Upper lobe of right lung (tissue), 1 donor: ENCODE measurements at regions not wholly inside any gene's neighbourhood (a gene's known extent, or its start where the extent isn't known, plus 50 kb on each side); places are given as distances from the start of the nearest gene placed in this dataset.
"Not testable (repeated sequence)": the region's sequence is repeated elsewhere in the genome, so short reads cannot be mapped to it uniquely, and the experiment has no call there.

ENCODE experiments used
- ATAC-seq: fragments of 200-7000 bp; cut with Tn5 transposase; one replicate; pipeline ENCODE4 v1.9.1; 2020; ENCODE audit warnings: mild to moderate bottlenecking, moderate library complexity
- DNase-seq: peaks from one replicate; pipeline ENCODE4 v3.0.0-alpha.2; 2020
- H3K27ac ChIP-seq: fragments of 200-600 bp; one replicate; pipeline ENCODE4 v1.8.0; 2022
- H3K27me3 ChIP-seq: fragments of 200-600 bp; one replicate; pipeline ENCODE4 v1.8.0; 2022; ENCODE audit warnings: mild to moderate bottlenecking
- H3K36me3 ChIP-seq: fragments of 200-600 bp; one replicate; pipeline ENCODE4 v1.8.0; 2022
- H3K4me1 ChIP-seq: fragments of 200-600 bp; one replicate; pipeline ENCODE4 v1.8.0; 2022
- H3K4me3 ChIP-seq: fragments of 200-600 bp; one replicate; pipeline ENCODE4 v1.8.0; 2022; ENCODE audit warnings: mild to moderate bottlenecking
- H3K9me3 ChIP-seq: fragments of 200-600 bp; one replicate; pipeline ENCODE4 v1.8.0; 2022
- intact Hi-C: fragments of 100-400 bp; cut with DNase I; formaldehyde crosslinking; loops from one replicate; pipeline ENCODE4 v1.11.0; 2022
- TF ChIP-seq, protein P1 (sequence below): fragments of 200-600 bp; IDR thresholded peaks from one replicate; pipeline ENCODE4 v1.8.0; 2022; ENCODE audit warnings: antibody characterized with exemption
- donor health status: DM: no; HTN: yes; CAD: no; lungs with severe emphysema.

DNA sequence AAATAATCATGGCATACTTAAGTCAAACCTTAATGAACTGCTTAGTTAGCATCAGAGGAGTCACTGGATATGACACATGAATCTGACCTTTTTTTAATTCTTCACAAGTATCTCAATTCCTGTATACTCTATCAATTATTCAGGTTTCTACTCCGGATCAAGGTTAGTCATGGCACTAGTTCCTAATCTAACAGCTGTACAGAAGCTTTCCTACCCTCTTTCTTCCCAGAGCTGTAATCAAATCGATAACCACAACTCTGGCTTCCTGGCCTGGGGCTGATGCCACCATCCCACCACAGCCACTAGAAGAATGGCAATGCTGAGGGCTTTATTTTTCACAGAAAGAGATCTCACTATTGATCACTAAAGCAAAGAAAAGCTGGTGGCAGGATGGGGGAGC is 718.5 kb downstream of the SMARCA1 start:
- Histone ChIP-seq H3K9me3 (no peaks in the 10 kb centered on the region), H3K4me1 (no peaks in the 10 kb centered on the region), H3K27ac (no peak overlapping the region), H3K4me3 (no peak overlapping the region), H3K36me3 (no peaks in the 10 kb centered on the region), H3K27me3 (no peaks in the 10 kb centered on the region)
- no peak for ATAC-seq
- TF ChIP-seq, protein P1, sequence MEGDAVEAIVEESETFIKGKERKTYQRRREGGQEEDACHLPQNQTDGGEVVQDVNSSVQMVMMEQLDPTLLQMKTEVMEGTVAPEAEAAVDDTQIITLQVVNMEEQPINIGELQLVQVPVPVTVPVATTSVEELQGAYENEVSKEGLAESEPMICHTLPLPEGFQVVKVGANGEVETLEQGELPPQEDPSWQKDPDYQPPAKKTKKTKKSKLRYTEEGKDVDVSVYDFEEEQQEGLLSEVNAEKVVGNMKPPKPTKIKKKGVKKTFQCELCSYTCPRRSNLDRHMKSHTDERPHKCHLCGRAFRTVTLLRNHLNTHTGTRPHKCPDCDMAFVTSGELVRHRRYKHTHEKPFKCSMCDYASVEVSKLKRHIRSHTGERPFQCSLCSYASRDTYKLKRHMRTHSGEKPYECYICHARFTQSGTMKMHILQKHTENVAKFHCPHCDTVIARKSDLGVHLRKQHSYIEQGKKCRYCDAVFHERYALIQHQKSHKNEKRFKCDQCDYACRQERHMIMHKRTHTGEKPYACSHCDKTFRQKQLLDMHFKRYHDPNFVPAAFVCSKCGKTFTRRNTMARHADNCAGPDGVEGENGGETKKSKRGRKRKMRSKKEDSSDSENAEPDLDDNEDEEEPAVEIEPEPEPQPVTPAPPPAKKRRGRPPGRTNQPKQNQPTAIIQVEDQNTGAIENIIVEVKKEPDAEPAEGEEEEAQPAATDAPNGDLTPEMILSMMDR, result no peak
- no peak for DNase-seq
- intact Hi-C loops, result no loop called here

- intact Hi-C loops, result no loop called here
- DNase-seq, result no peak
- Histone ChIP-seq H3K27me3 (no peaks in the 10 kb centered on the region), H3K9me3 (no peaks in the 10 kb centered on the region), H3K27ac (no peak overlapping the region), H3K36me3 (no peaks in the 10 kb centered on the region), H3K4me3 (no peak overlapping the region), H3K4me1 (no peaks in the 10 kb centered on the region)
- TF ChIP-seq, protein P1, result no peak
- no peak for ATAC-seq
These were observed 723.2 kb downstream of the SMARCA1 start for GRCh38 chrX:128800138-128800537.

GRCh38 chrX:128783139-128783538 is 730.9 kb upstream of the ACTRT1 start:
- H3K36me3 ChIP-seq, intact Hi-C loops, H3K27me3 ChIP-seq, H3K4me3 ChIP-seq, DNase-seq, ATAC-seq, H3K9me3 ChIP-seq, H3K4me1 ChIP-seq, H3K27ac ChIP-seq: not testable (repeated sequence)

GRCh38 chrX:128781506-128781905 is 729.3 kb upstream of the ACTRT1 start:
- no peaks in the 10 kb centered on the region for H3K9me3 ChIP-seq
- no peak overlapping the region for H3K4me3 ChIP-seq
- H3K27me3 ChIP-seq, result no peaks in the 10 kb centered on the region
- H3K27ac ChIP-seq, result no peak overlapping the region
- no peaks in the 10 kb centered on the region for H3K4me1 ChIP-seq
- DNase-seq (no peak), ATAC-seq (no peak)
- intact Hi-C loops, result no loop called here
- no peaks in the 10 kb centered on the region for H3K36me3 ChIP-seq
- TF ChIP-seq, protein P1, result no peak

GRCh38 chrX:128780934-128781333 is 728.7 kb upstream of the ACTRT1 start:
- no peaks in the 10 kb centered on the region for H3K27me3 ChIP-seq
- no peak overlapping the region for H3K4me3 ChIP-seq
- no peaks in the 10 kb centered on the region for H3K9me3 ChIP-seq
- intact Hi-C loops, result no loop called here
- no peak overlapping the region for H3K27ac ChIP-seq
- no peak for DNase-seq
- no peak for ATAC-seq
- H3K36me3 ChIP-seq, result no peaks in the 10 kb centered on the region
- TF ChIP-seq, protein P1, result no peak
- no peaks in the 10 kb centered on the region for H3K4me1 ChIP-seq

- intact Hi-C loops, result no loop called here
- ATAC-seq (no peak), DNase-seq (no peak)
- no peaks in the 10 kb centered on the region for H3K9me3 ChIP-seq
- no peaks in the 10 kb centered on the region for H3K4me1 ChIP-seq
- TF ChIP-seq, protein P1, result no peak
- no peak overlapping the region for H3K27ac ChIP-seq
- H3K36me3 ChIP-seq, result no peaks in the 10 kb centered on the region
- no peak overlapping the region for H3K4me3 ChIP-seq
- no peaks in the 10 kb centered on the region for H3K27me3 ChIP-seq
These were observed 717.3 kb upstream of the ACTRT1 start for GRCh38 chrX:128769495-128769894.
